TTC549 (cell line): ENCODE measurements at regions not wholly inside any gene's neighbourhood (a gene's known extent, or its start where the extent isn't known, plus 50 kb on each side); places are given as distances from the start of the nearest gene placed in this dataset.
A peak's percentile ranks its signal among the peaks of the same experiment; 100 is the strongest.

Source experiments
- FAIRE-seq: peaks from 2 replicates; lab custom pipeline; 2012; peaks lifted over from hg19 to GRCh38; lab: Jason Lieb, UNC

DNA sequence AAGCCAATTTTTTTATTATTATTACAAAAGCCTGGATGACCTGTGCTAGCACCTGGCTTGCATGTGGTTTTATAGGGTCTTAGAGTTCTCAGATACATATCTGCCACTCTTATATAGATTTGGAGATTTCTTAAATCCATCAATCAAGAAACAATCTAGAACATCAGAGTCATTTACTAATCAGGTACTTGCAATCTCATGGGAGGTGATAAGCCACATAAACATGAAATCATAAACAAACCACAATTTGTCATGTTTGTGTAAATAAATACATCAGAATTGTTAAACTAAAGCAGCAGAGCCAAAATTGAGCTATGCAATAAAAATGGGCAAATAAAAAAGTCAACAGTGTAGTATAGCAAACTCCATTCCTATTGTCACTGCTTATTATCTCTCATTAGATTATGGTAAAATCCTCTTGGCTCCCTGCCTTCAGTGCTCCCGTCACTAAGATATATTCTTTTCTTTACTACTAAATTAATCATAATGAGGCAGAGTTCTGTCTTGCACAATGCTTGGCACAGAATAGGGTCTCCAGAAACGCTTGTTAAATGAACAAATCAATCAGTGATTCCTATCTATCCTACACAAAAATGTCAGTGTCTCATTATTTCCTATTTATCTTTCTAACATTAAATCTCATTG lies 108.7 kb upstream of the TTC29 start:
- no peak for FAIRE-seq

DNA sequence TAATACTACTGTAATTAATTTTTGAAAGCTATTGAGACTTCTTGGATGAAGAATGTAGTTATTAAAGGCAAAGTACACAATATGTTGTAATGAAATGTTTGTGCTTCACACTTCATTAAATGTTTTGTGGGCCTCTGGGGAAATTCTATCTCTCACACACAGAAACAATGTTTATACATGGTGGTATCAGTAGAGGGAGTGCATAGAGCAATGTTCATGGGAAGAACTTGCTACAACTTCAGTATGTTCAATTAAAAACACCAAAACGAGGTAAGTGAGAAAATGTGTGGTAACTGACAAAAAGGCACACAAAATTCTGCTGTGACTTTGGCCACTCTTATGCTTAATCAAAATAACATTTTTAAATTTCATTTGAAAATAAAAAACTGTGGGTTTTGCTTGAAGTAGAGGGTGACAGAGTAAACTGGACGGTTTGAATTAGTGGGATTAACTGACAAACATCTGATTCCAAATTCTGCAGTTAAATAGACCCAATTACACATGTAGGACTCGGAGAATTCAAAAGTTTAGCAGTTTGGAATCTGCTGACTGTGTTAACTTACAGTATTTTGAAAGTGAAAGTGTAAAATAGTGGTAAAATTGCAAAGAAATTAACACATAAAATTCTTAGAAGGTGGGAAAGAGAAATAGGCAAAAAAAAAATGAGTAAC lies 111.4 kb upstream of the TTC29 start:
- no peak for FAIRE-seq

DNA sequence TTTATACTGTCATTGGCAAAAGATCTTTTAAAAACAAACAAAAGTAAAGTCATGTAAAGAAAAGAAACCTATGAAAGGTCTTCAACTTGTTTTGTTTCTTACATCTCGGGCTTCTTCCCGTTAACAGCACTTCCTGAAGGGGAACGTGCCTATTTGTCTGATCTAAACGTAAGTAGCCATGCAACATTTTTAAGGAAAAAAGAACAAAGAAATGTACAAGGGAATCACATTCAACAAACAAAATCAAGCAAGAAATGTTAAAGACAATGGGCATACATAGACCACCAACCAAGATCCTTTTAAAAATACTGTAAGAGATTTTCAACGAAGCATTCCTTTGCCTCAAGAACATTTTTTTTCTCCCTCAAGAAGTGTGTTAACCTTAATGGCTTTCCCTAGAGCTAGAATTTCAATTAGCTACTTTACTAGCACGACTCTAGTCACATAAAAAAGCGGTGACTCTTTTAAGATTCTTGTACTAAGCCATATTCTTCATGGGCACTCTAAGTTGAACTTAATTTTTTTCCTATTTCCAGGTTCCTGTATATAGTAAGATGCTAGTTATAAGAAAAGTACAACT lies 112.0 kb upstream of the TTC29 start:
- no peak for FAIRE-seq

DNA sequence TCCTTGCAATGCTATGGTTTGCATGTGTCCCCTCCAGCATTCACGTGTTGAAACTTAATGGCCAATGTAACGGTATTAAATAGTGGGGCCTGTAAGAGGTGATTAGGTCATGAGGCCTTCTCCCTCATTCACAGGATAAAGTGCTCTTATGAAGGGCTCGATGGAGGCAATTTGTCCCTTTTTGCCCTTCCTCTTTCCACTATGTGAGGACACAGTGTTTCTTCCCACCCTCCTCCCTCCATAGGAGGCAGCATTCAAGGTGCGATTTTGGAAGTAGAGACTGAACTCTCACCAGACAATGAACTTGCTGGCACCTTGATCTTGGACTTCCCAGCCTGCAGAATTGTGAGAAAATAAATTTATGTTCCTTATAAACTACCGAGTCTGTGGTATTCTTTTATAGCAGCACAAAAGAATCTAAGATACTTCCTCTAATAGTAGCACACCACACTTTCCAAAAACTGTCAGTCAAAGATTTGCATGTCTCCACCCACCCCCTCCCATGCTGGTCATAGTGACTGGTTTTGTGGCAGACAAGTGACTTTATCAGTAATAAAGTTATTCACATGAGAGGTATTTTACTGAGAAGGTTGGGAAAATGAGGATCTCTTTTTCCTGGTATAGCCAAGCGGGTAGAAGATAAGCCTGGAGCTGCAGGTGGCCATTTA lies 113.5 kb upstream of the TTC29 start:
- no peak for FAIRE-seq

DNA sequence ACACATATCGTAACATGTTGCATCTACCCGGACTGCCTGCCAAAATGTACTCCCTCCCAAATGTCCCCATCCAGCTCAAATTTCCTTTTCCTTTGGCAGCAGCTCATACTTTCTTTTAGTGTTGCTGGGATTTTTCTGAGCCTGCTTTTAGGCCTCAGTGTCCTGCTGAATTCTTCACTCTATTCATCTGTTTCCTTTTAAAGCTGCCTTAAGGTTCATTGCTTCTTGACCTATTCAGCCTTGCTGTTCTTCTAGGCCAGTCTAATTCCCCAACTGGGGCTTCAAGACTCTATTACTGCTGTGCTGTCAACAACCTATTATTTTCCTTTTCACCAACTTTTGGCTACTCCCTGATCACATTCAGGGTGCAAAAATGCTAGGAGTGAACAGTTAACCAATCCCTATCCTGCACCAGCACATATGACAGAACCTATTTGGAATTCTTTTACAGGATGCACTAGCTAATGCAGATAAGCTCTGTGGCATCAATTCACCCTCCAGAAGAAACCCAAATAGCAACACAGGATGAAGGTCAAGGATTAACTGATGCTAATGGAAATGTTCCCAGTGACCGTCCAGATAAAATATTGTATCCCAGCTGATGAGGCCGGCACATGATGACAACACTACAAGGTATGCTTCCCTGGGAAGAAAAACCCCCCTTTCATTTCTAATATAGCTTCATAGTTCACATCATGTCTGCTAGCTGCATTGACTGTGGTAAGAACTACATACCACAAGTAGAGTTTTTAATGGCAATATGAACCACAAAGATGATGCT lies 114.7 kb upstream of the TTC29 start:
- no peak for FAIRE-seq

DNA sequence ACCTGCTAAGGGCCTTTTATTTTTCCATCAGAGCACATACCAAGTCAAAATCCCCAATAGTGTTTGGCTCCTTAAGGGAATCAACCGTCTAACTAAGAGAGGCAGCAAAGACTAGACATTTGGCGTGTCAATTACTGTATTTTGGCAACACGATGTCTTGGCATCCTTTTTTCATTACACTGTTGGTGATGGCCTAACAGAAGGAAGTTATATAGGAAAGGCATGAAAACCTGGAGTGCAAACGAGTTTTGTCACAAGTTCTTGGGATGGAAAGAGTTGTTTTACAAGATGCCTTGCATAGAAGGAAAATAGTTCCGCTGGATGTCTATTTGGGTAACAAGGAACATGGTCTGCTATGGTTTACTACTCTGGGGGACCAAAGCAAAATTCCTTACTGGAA lies 119.2 kb upstream of the TTC29 start:
- no peak for FAIRE-seq

DNA sequence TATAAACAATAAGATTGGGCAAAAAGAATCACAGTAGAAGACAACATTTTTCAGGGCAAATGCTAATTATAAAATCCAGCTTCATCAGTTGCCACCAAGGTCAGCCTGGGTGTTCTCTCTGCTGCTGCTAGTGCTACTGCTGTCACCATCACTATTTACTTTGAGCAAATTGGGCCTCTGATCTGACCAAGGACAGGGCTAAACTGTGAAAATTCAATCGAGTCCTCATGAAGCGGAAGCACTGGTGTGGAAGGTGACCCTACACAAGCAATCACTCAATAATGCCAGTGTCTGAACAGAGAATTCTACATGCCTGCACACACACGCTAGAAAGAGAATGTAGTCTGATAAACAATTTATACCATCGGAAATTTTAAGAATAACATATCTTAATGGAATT lies 122.9 kb upstream of the TTC29 start:
- no peak for FAIRE-seq

DNA sequence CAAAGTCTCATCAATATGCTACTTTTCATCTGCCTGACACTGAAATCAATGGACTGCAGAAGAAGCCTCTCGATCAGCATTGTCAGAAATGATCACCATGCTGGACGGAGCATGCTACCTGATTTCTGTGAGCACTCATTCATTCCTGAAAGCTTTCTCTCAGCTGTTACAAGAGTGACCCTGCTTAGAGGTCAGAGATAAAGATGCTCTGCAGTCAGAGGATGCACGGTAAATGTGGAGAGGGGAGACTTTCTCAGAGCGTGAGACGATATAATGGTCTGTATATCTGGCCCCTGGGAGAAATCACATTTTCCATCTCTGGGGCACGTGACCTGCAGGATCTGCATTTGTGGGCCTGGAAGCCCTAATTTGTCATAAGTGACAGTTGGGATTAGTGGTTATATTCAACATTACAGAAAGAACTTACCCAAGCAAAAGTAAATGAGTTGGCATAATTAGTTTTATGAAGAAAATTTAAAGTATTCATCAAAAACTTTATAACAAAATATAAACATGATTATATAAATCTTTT lies 125.6 kb upstream of the TTC29 start:
- no peak for FAIRE-seq

DNA sequence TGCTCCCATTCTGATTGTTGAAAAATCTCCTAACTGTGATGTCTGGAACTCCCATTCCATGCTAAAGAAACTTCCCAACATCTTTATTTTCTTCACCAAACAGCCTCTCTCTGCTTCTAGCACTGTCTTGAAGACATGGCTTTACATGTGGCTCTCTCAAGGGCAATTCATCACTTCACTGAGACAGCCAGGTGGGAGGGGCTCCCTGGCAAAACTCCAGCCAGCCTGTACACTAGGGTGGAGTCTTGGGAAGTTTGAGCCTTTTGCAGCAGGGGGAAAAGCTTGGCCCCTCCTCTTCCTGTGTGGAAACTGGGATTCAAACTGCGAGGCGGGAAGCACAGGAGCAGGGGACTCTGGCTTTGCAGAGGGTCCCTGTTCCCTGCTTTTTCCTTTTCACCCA lies 130.5 kb upstream of the TTC29 start:
- FAIRE-seq = no peak

DNA sequence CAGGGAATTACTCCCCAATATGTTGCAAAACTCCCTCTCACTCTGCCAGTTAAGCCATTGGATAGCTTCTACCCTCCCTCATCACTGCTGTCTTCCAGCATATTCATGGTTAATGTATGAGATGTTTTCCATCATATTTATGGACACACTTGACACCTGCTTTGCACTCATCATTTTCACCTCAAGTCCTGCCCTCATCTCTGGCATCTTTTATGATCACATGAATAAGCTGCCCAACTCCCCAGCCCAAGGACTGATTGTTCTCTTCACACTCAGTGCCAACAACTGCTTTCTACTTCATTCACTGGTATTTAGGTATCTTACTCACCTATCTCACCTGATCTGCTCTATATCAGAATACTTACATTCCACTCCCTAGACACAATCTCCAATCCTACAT lies 131.1 kb upstream of the TTC29 start:
- no peak for FAIRE-seq

DNA sequence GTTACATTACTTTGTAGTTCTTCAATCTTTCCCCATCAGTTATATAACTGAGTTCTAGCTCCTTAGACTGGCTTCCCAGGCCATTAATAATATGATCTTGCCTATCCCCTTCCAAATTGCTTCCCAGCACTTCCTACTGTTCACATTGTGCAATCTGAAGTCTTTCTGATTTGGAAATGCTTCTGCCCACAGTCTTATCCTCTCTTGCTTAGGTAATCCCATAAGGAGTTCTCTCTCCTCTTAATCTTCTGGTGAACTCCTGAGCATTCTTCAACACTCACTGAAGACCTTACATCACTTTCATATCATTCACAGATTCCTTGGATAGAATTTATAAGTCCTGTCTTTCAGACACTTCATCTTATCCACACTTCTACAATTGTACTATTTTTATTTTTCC lies 132.7 kb upstream of the TTC29 start:
- no peak for FAIRE-seq

DNA sequence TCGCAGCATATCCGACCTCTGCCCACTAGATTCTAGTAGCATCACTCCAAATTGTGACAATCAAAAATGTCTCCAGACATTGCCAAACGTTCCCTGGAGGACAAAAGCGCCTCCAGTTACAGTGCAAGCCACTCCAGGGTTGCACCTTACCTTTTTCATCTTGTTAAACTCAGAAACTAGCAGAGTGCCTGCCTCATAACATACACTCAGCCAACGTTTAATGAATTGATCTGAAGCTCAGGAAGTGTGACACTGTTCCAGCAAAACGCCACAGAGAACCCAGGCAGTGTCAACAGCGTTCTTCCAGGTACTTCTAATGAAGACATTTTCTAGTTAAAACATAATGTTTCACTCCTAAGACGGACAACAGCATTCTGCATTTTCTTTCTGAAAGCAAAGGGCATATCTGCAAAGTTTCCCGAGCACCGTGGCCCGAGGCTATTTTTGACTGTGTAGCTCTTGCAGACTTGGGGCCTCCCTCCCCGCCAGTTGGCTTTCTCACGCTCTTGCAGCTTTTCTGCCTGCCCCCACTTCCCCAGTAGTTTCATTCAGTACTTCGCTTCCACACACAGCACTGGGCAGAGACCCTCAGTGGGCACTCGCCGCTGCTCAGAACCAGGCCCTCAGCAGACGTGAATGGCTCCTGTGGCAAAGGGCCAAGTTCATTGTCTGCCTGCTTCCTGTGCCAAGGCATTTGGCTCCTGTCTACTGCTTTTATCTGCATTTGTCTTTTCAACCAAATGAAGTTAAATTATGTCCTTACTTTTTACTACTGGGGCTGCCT lies 133.4 kb upstream of the TTC29 start:
- FAIRE-seq = no peak

DNA sequence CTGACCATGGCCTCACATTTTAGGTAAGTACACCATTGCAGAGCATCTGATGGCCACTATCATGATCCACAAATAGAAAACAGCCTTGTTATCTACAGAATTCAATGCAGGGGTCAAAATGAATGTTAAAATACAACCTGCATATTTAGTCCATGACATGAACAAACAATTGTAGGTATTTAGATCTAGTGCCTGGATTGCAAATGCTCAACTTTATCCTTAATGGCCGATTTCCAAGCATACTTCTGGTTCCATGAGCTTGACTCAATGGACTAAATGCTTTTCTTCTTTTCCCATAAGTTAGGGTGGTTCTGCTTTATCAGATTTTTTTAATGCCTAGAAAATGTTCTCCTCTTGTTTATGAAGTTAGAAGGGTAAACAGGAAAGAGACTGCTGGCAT lies 139.2 kb upstream of the TTC29 start:
- FAIRE-seq = no peak

DNA sequence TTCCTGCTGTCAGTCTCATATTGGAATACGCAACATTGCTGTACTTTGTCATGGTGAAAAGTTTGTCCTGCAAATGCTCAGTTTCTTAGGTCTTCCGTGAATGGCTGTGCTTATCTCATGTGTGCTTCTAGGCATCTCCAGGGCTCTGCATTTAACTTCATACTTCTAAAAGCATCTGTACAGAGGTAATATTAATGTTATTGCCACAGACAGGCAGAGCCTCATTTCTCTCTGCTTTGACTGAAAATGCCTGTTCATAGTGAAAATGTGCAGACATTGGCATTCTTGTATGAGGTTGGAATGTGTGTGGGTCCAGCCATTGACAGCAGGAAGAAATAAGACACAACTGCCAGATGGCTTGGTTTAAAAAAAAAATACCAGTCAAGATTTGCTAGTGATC lies 140.1 kb upstream of the TTC29 start:
- no peak for FAIRE-seq

DNA sequence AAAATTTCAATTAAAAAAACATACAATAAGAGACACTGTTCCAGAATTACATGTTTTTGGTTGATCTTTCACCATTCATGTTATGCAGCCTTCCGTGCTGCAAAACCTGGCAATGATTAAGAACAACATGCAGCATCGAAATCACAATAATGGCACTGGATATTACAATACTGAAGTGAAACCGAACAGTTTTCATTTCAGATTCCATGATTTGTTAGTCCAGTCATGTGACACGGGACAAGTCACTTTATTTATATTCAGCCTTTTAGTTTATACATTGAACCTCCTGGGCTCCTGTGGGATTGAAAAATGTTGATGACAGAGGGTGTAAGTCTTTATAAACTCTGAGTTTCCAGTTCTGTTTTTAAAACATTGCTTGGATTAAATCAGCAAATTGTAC lies 142.5 kb upstream of the TTC29 start:
- FAIRE-seq = no peak

DNA sequence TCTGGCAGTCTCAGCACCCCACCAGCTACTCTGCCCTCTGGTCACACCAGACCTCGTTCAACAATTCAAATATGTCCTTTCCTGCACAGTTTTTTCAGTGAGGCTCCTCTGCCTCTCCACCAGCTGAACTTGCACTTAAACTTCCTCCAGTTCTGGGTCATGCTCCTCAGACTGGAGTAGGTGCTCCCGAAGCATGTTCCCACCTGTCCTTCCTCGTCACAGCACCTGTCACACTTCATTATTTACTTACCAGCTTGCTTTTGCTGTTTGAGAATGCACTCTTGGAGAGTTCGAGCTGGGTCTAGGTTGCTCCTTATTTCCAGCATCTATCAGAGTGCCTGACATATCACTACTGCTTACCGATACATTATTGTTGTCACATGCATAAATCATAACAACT lies 144.8 kb upstream of the TTC29 start:
- no peak for FAIRE-seq

DNA sequence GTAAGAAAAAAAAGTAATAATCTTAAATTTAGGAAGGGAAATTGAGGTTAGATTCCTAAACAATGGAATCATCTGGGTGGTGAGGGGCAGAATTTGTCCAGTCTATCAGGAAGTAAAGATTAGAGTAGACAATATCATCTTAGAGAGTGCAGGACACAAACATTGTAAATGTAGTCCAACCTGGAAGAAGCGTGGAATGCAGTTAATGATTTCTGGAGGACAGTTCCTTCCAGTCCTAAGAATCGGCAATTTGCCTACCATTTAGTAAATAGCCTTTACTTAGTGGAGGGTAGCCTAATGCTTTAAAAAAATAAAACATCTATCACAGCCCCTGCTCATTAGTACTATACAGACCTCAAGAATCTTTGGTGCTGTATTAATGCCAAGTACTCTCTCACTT lies 147.5 kb upstream of the TTC29 start:
- no peak for FAIRE-seq

DNA sequence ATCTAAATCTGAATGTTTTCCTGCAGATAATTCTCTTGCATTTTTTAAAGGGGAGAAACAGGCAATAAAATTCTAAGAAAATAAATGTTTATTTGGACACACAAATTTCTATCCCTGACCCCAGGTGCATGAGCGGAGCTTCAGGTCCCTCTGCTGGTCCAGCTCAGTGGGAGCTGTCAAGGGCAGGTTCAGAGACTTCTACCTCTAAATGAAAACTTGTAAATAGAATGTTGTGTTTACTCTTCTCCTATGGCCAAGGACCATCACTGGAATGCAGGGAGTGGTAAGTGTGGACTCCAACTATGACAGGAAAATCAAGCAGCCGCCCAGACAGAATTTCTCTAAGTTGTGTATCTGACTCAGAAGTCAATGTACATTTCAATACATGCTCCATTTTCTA lies 148.6 kb upstream of the TTC29 start:
- FAIRE-seq = no peak

DNA sequence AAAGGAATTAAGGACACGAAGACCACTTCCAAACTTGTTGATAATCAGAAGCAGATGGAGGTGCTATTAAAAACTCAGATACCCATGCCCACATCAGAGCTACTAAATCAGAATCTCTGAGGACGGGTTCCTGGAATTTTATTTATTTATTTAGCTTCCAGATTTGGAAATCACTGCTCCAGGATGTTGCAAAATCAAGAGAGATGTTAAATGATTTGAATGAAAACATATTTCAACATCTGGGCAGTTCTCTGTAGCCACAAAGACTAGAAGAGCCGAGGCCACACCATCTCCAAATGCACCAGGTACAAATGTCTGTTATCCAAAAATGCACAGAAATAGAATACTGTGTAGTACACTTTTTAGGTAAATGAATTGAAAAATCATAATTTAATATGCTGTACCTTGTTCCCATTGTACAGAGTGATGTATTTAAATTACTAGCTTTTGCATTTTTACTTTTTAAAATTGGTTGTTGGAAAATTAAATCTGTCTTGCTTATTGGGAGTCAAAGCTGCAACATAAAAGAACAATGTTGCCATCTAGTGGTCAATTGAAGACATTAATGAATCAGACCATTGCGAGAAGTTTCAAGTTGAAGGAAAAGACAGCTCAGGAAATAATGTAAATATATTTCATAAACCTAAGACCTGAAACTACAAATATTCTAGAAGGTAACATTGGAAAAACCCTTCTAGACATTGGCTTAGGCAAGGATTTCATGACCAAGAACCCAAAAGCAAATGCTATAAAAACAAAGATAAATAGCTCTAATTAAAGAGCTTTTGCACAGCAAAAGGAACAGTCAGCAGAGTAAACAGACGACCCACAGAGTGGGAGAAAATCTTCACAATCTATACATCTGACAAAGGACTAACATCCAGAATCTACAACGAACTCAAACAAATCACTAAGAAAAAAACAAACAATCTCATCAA lies 151.3 kb upstream of the TTC29 start:
- peak; percentile 90 for FAIRE-seq

DNA sequence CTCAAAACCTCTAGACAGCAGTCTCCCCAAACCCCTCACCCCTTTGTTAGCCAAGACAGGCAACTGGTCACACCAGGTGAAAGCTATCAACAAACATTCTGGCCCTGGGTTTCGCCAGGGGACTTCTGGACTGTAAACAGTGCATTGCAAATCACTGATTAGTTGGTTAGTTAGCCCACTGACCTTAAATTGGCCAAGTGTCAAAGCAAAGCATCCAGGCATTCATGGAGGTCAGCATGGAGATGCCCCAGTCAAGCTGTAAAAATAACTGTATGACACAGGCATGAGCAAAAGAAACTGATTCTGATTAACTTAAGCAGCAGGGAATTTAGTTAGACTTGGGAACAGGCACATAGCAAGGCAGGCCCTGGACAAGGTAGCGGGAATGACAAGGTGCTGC lies 156.0 kb upstream of the TTC29 start:
- FAIRE-seq = no peak

DNA sequence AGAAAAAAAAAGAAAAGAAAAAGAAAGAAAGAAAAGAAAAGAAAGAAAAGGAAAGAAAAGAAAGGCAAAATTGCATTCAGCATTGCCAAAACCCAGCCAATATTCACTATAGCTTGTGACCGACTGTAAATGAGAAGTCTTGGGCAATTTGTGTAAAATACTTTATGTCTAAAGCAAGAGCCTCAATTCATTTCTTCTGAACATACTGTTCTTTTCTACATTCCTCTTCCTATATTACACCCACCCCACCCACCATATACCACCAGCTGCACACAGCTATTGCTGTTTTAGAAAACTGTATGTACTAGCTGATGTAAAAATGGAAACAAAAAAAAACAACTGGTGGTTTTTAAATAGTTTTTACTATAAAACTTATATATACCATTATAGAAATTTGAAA lies 156.9 kb upstream of the TTC29 start:
- FAIRE-seq = no peak
